ENCODE measurements at regions not wholly inside any gene's neighbourhood (a gene's known extent, or its start where the extent isn't known, plus 50 kb on each side); places are given as distances from the start of the nearest gene placed in this dataset.

- Histone ChIP-seq H2AFZ (ENCODE audit: low read length) (no peak overlapping the region), H2BK5ac (ENCODE audit: low read length) (no peak overlapping the region), H2AK5ac (ENCODE audit: low read depth, low read length) (no peak overlapping the region), H3K4me3 (ENCODE audit: low read length in 2 of 2) (no peak overlapping the region), H3K79me1 (ENCODE audit: low read depth, low read length) (no peaks in the 10 kb centered on the region), H4K91ac (ENCODE audit: low read depth, low read length, poor library complexity) (no peak overlapping the region), H3K4me2 (ENCODE audit: insufficient read depth, low read length, poor library complexity, severe bottlenecking) (no peak overlapping the region), H3K4ac (ENCODE audit: low read length) (no peak overlapping the region), H3K27ac (replicated peaks; ENCODE audit: low read length) (no peak overlapping the region), H2BK15ac (ENCODE audit: low read length) (no peak overlapping the region), H3K9me3 (replicated peaks in 1 of 2; ENCODE audit: control insufficient read depth in 2 of 2, insufficient read depth in 1 of 2, low read depth in 1 of 2, low read length in 2 of 2) (peaks cover 0 to 18% of the 10 kb centered on the region in 2 donors), H3K18ac (ENCODE audit: low read length) (no peak overlapping the region), H3K14ac (ENCODE audit: low read length) (no peak overlapping the region), H3K4me1 (ENCODE audit: control insufficient read depth in 2 of 2, insufficient read depth in 1 of 2, low read depth in 1 of 2, low read length in 2 of 2) (peaks cover 0 to 1% of the 10 kb centered on the region in 2 donors), H3K23ac (ENCODE audit: low read depth, low read length, poor library complexity) (no peak overlapping the region), H3K9ac (ENCODE audit: low read depth, low read length, poor library complexity) (no peak overlapping the region), H3K36me3 (replicated peaks in 1 of 2; ENCODE audit: control insufficient read depth in 2 of 2, insufficient read depth in 2 of 2, low read length in 2 of 2) (no peaks in the 10 kb centered on the region), H2BK120ac (ENCODE audit: low read depth, low read length) (no peak overlapping the region), H2BK12ac (ENCODE audit: low read length) (no peak overlapping the region), H4K8ac (ENCODE audit: low read depth, low read length) (no peak overlapping the region), H3K27me3 (ENCODE audit: control insufficient read depth in 3 of 3, insufficient read depth in 3 of 3, low read depth in 1 of 3, low read length in 3 of 3) (no peaks in the 10 kb centered on the region)
- DNase-seq (ENCODE audit: low spot score): no peak
- no CpG with 5 or more reads among the region's 1 CpG for WGBS, 2 donors (ENCODE audit: extremely low coverage in 2 of 2, insufficient read length in 2 of 2, insufficient replicate concordance in 1 of 2)
Observed at GRCh38 chr21:16345757-16346156, 616.0 kb downstream of the USP25 start.

- H2AFZ ChIP-seq (ENCODE audit: low read length): no peak overlapping the region
- no peak overlapping the region for H3K14ac ChIP-seq (ENCODE audit: low read length)
- H2AK5ac ChIP-seq (ENCODE audit: low read depth, low read length): no peak overlapping the region
- H3K4me1 ChIP-seq (ENCODE audit: control insufficient read depth in 2 of 2, insufficient read depth in 1 of 2, low read depth in 1 of 2, low read length in 2 of 2): peaks cover 0 to 1% of the 10 kb centered on the region in 2 donors
- H2BK5ac ChIP-seq (ENCODE audit: low read length): no peak overlapping the region
- peaks cover 0 to 9% of the 10 kb centered on the region in 2 donors for H3K36me3 ChIP-seq (replicated peaks in 1 of 2; ENCODE audit: control insufficient read depth in 2 of 2, insufficient read depth in 2 of 2, low read length in 2 of 2)
- H3K4me3 ChIP-seq (ENCODE audit: low read length in 2 of 2): no peak overlapping the region
- H3K4ac ChIP-seq (ENCODE audit: low read length): no peak overlapping the region
- no peak overlapping the region for H3K23ac ChIP-seq (ENCODE audit: low read depth, low read length, poor library complexity)
- H4K91ac ChIP-seq (ENCODE audit: low read depth, low read length, poor library complexity): no peak overlapping the region
- peaks cover 0 to 16% of the 10 kb centered on the region in 2 donors for H3K9me3 ChIP-seq (replicated peaks in 1 of 2; ENCODE audit: control insufficient read depth in 2 of 2, insufficient read depth in 1 of 2, low read depth in 1 of 2, low read length in 2 of 2)
- no peaks in the 10 kb centered on the region for H3K27me3 ChIP-seq (ENCODE audit: control insufficient read depth in 3 of 3, insufficient read depth in 3 of 3, low read depth in 1 of 3, low read length in 3 of 3)
- H2BK15ac ChIP-seq (ENCODE audit: low read length): no peak overlapping the region
- no peak overlapping the region for H3K18ac ChIP-seq (ENCODE audit: low read length)
- H3K9ac ChIP-seq (ENCODE audit: low read depth, low read length, poor library complexity): no peak overlapping the region
- H3K27ac ChIP-seq (replicated peaks; ENCODE audit: low read length): no peak overlapping the region
- H3K79me1 ChIP-seq (ENCODE audit: low read depth, low read length): no peaks in the 10 kb centered on the region
- H4K8ac ChIP-seq (ENCODE audit: low read depth, low read length): no peak overlapping the region
- no peak overlapping the region for H3K4me2 ChIP-seq (ENCODE audit: insufficient read depth, low read length, poor library complexity, severe bottlenecking)
- no peak overlapping the region for H2BK120ac ChIP-seq (ENCODE audit: low read depth, low read length)
- H2BK12ac ChIP-seq (ENCODE audit: low read length): no peak overlapping the region
- no peak for DNase-seq (ENCODE audit: low spot score)
Observed at GRCh38 chr21:16347223-16347622, 617.4 kb downstream of the USP25 start.

GRCh38 chr21:16353764-16354163 lies 624.0 kb downstream of the USP25 start:
- Histone ChIP-seq H3K4me2 (ENCODE audit: insufficient read depth, low read length, poor library complexity, severe bottlenecking) (no peak overlapping the region), H3K4ac (ENCODE audit: low read length) (no peak overlapping the region), H3K4me1 (ENCODE audit: control insufficient read depth in 2 of 2, insufficient read depth in 1 of 2, low read depth in 1 of 2, low read length in 2 of 2) (no peaks in the 10 kb centered on the region), H3K23ac (ENCODE audit: low read depth, low read length, poor library complexity) (no peak overlapping the region), H2AK5ac (ENCODE audit: low read depth, low read length) (no peak overlapping the region), H2BK120ac (ENCODE audit: low read depth, low read length) (no peak overlapping the region), H3K9me3 (replicated peaks in 1 of 2; ENCODE audit: control insufficient read depth in 2 of 2, insufficient read depth in 1 of 2, low read depth in 1 of 2, low read length in 2 of 2) (peaks cover 0 to 25% of the 10 kb centered on the region in 2 donors), H2BK15ac (ENCODE audit: low read length) (no peak overlapping the region), H3K18ac (ENCODE audit: low read length) (no peak overlapping the region), H3K14ac (ENCODE audit: low read length) (no peak overlapping the region), H2BK5ac (ENCODE audit: low read length) (no peak overlapping the region), H3K27me3 (ENCODE audit: control insufficient read depth in 3 of 3, insufficient read depth in 3 of 3, low read depth in 1 of 3, low read length in 3 of 3) (no peaks in the 10 kb centered on the region), H2BK12ac (ENCODE audit: low read length) (no peak overlapping the region), H3K79me1 (ENCODE audit: low read depth, low read length) (no peaks in the 10 kb centered on the region), H3K36me3 (replicated peaks in 1 of 2; ENCODE audit: control insufficient read depth in 2 of 2, insufficient read depth in 2 of 2, low read length in 2 of 2) (peaks cover 0 to 9% of the 10 kb centered on the region in 2 donors), H3K9ac (ENCODE audit: low read depth, low read length, poor library complexity) (no peak overlapping the region), H2AFZ (ENCODE audit: low read length) (no peak overlapping the region), H3K4me3 (ENCODE audit: low read length in 2 of 2) (no peak overlapping the region), H4K8ac (ENCODE audit: low read depth, low read length) (no peak overlapping the region), H4K91ac (ENCODE audit: low read depth, low read length, poor library complexity) (no peak overlapping the region), H3K27ac (replicated peaks; ENCODE audit: low read length) (no peak overlapping the region)
- no CpG with 5 or more reads among the region's 6 CpGs for WGBS, 2 donors (ENCODE audit: extremely low coverage in 2 of 2, insufficient read length in 2 of 2, insufficient replicate concordance in 1 of 2)
- DNase-seq (ENCODE audit: low spot score): no peak

- Histone ChIP-seq H3K4me3 (ENCODE audit: low read length in 2 of 2) (no peak overlapping the region), H2BK12ac (ENCODE audit: low read length) (no peak overlapping the region), H2BK15ac (ENCODE audit: low read length) (no peak overlapping the region), H3K14ac (ENCODE audit: low read length) (no peak overlapping the region), H3K23ac (ENCODE audit: low read depth, low read length, poor library complexity) (no peak overlapping the region), H2AK5ac (ENCODE audit: low read depth, low read length) (no peak overlapping the region), H3K27me3 (ENCODE audit: control insufficient read depth in 3 of 3, insufficient read depth in 3 of 3, low read depth in 1 of 3, low read length in 3 of 3) (no peaks in the 10 kb centered on the region), H4K8ac (ENCODE audit: low read depth, low read length) (no peak overlapping the region), H3K36me3 (replicated peaks in 1 of 2; ENCODE audit: control insufficient read depth in 2 of 2, insufficient read depth in 2 of 2, low read length in 2 of 2) (no peaks in the 10 kb centered on the region), H2BK5ac (ENCODE audit: low read length) (no peak overlapping the region), H2BK120ac (ENCODE audit: low read depth, low read length) (no peak overlapping the region), H3K4me1 (ENCODE audit: control insufficient read depth in 2 of 2, insufficient read depth in 1 of 2, low read depth in 1 of 2, low read length in 2 of 2) (no peaks in the 10 kb centered on the region), H3K9ac (ENCODE audit: low read depth, low read length, poor library complexity) (no peak overlapping the region), H3K27ac (replicated peaks; ENCODE audit: low read length) (no peak overlapping the region), H3K79me1 (ENCODE audit: low read depth, low read length) (no peaks in the 10 kb centered on the region), H2AFZ (ENCODE audit: low read length) (no peak overlapping the region), H3K18ac (ENCODE audit: low read length) (no peak overlapping the region), H3K4me2 (ENCODE audit: insufficient read depth, low read length, poor library complexity, severe bottlenecking) (no peak overlapping the region), H4K91ac (ENCODE audit: low read depth, low read length, poor library complexity) (no peak overlapping the region), H3K9me3 (replicated peaks in 1 of 2; ENCODE audit: control insufficient read depth in 2 of 2, insufficient read depth in 1 of 2, low read depth in 1 of 2, low read length in 2 of 2) (peaks cover 0 to 24% of the 10 kb centered on the region in 2 donors), H3K4ac (ENCODE audit: low read length) (no peak overlapping the region)
- no peak for DNase-seq (ENCODE audit: low spot score)
Observed at GRCh38 chr21:16357994-16358393, 628.2 kb downstream of the USP25 start.

Data from neuronal stem cell (in vitro differentiated cells).